ENCODE measurements at regions not wholly inside any gene's neighbourhood (a gene's known extent, or its start where the extent isn't known, plus 50 kb on each side); places are given as distances from the start of the nearest gene placed in this dataset.

DNA sequence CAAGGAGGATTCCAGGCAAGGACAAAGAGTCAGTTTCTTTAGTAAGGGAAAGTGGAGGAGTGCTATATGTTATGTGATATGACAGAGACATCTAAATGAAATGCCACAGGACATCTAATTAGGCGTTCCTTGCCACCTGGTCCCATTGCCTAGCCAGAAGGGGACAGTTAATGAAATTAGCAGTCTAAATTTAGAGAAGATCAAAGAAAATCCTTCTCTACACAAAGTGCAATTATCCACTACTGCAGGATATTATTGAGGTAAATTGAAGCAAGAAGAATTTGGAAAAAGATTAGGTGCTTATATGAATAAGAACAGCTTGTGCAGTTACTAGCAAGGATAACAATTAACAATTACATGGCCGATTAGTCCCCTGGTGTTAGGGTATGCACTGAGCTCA lies 495.3 kb upstream of the NMUR2 start:
- TF ChIP-seq CTCF (IDR thresholded peaks at IDR 0.05) (no peak), POLR2A (IDR thresholded peaks at IDR 0.05) (no peak)

All from lower leg skin (tissue), 3 donors.